Skin epidermis (tissue), 12 donors: ENCODE measurements at regions not wholly inside any gene's neighbourhood (a gene's known extent, or its start where the extent isn't known, plus 50 kb on each side); places are given as distances from the start of the nearest gene placed in this dataset.

Source experiments
- H3K27ac ChIP-seq, 21 experiments: fragments of 200-600 bp; sonication (generic) in 11 of 21; one replicate each; pipeline ENCODE4 v1.5.0; 2020; ENCODE audit warnings: mild to moderate bottlenecking in 3 of 21, inconsistent platforms in 2 of 21, moderate library complexity in 2 of 21
- H3K4me3 ChIP-seq, 7 experiments: fragments of 200-600 bp; sonication (generic) in 2 of 7; one replicate each; pipeline ENCODE4 v1.5.0; 2020; ENCODE audit warnings: inconsistent platforms in 2 of 7, mild to moderate bottlenecking in 2 of 7, moderate library complexity in 1 of 7

DNA sequence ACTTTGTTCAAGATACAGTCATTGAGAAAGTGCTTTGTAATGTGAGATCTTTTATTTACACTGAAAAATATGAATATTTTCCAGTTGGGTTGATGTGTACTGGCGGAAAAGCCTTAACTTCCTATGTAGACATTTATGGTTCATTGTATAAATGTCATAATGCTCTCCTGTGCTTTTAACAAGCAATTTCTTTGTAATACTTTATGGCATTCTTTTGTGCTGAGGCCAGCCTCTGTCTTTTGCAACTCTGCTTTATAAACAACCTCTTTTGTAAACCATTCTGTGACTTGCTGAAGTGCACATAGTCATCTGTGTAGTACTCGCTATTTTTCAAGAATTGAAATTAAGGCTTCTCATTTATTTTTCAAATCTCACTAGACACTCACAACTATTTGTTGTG, 291.2 kb downstream of the CDH11 start:
- H3K4me3 ChIP-seq, result no peak overlapping the region
- no peak overlapping the region for H3K27ac ChIP-seq

DNA sequence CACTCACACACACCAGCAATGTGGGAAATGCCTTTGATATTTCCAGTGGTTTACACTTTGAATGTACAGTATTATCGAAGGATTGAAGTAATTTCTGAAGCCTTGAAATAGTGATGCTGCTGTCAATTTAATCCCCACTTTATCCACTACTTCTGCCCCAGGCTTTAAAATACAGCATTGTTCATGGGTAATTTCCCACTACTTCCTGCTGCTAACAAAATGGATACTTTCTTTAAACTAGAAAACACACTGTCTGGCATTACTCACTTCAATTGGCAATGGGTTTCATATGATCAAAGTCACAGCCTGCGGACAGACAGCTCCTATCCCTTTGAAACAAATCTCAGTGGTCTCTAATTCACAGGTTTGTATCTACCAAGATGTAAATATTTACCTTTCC, 292.2 kb downstream of the CDH11 start:
- Histone ChIP-seq H3K27ac (no peak overlapping the region), H3K4me3 (no peak overlapping the region)

DNA sequence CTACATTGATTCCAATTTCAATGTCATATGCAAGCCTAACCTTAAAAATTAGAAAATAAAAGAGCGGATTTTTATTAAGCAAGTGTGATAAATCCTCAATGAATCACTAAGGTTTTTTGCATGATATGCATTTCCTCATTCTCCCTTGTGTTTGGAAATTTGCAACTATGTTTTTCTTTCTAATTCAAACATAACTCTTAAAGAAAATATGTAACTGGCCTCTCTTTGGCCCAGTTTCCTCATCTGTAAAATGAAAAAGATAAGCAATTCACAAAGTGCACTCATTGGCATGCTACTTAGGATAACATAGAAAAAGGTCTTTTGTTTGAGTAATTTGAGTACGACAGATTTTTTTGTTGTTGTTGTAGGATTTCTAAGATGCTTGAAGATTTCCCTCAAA, 295.5 kb downstream of the CDH11 start:
- H3K27ac ChIP-seq, result no peak overlapping the region
- H3K4me3 ChIP-seq, result no peak overlapping the region

DNA sequence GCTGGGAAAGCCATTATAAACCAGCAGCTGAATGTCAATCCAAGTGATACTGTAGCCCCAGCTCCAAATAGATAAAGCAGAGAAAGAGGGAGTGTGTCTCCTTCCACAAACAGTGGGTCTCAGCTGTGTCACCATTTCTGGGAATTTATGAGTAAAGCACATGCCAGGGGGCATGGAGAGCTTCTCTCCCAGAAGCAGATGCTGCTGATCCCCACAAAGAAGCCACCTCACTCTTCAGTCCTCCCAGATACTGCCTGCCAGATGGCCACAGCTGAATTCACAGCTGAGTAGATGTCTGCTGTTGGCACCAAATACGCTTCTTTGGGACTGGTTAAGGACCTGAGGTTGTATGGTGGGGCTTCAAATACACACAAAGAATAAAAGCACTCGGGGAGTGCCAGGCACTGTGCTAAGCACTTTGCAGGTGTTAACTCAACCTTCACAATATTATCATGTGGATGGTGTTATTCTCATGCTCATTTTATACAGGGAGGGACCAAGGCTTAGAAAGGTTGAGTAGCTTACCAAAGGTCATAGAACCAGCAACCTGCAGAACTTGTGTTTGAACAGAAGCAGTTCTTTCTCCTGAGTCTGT, 298.3 kb downstream of the CDH11 start:
- Histone ChIP-seq H3K4me3 (no peak overlapping the region), H3K27ac (no peak overlapping the region)

DNA sequence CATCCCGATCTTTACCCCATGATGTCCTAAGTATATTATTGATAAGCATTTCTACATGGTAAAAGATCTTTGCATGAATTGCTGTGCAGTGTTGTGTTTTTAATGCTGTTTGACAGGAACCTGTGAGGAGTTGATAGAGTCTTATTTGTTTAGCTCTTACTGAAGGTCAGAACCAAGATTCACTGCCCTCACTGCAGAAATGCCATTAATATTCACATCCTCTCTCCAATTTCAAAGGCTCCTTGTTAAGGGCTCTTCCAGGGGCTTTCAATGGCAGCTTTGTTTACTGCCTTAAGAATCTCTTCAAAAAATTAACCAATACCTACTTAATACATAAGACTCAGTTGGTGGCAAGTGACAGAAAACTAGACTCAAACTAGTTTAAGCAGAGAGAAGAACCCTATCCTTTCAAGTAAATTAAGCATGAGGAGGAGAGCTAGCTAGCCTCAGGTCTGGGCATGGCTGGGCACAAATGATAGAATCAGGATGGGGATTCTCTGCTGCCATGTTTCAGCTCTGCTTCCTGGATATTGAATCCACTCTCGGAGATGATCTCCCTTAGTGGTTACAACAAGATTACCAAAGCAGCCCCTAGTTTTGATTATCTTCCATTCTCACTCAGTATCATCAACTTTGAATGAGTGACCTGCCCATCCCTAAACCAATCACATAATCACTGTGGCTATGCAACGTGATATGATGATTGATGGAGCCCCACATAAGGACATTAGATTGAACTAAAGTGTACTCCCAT, 311.8 kb downstream of the CDH11 start:
- Histone ChIP-seq H3K4me3 (no peak overlapping the region), H3K27ac (no peak overlapping the region)

DNA sequence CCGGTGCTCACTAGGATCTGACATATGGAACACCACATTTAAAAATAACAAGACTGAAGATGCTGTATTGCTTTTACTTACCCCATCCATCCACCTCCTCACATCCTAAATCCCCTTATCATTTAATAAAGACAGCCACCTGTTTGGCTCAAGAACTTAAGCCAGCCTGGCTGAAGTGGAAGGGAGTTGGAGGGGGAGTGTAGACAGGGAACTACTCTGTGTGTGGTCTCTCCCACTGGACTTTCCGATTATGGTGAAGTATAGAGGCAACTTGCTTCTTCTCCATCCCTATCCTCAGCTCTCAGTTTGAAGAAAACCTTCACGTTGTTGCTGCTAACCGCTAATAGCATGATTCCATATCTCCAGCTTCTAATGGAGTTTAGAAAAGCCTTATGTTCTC, 313.4 kb downstream of the CDH11 start:
- no peak overlapping the region for H3K27ac ChIP-seq
- no peak overlapping the region for H3K4me3 ChIP-seq

DNA sequence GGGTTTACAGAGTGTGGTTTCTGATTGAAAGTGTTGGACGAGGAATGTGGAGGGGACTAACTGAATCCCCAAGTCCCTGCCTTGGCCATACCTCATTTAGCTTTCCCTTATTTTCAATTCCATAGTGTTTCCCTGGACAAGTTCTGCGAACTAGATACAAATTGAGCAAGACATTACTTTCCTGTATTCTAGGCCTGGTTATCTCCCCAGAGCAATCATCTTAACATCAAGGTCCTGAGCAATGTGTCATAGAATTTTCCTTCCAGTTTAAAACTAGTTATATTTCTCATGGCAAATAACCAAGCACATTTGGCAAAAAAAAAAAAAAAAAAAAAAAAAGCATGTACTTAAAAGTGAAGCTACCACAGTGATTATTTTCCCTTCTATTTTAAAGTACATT, 330.1 kb downstream of the CDH11 start:
- no peak overlapping the region for H3K27ac ChIP-seq
- no peak overlapping the region for H3K4me3 ChIP-seq

DNA sequence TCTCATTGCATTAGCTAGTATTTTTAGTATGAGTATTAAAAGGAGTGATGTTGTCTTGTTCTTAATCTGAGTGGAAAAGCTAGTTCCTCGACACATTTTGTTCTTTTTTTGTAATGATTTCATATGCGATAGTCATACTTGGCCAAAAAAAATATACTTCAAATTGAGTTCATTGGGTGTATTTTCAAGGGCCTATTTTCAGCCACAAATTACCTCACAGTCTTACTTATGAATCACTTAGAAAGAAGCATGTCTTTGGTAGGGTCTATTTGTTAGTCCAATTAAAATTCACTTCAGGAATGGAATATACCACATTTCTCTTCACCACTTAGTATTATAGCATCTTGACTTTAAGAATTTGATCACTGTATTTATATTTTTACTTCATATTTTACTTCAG, 337.2 kb downstream of the CDH11 start:
- Histone ChIP-seq H3K27ac (no peak overlapping the region), H3K4me3 (no peak overlapping the region)

DNA sequence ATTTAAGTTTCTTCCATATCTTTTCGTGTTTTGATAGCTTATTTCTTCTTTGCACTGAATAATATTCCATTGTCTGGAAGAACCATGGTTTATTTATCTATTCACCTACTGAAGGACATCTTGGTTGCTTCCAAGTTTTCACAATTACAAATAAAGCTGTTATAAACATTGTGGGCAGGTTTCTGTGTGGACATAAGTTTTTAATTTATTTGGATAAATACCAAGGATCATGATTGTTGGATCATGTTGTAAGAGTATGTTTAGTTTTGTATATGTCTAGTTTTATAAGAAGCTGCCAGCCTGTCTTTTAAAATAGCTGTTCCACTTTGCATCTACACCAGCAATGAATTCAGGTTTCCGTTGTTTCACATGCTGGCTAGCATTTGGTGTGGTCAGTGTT, 339.4 kb downstream of the CDH11 start:
- H3K27ac ChIP-seq, result no peak overlapping the region

DNA sequence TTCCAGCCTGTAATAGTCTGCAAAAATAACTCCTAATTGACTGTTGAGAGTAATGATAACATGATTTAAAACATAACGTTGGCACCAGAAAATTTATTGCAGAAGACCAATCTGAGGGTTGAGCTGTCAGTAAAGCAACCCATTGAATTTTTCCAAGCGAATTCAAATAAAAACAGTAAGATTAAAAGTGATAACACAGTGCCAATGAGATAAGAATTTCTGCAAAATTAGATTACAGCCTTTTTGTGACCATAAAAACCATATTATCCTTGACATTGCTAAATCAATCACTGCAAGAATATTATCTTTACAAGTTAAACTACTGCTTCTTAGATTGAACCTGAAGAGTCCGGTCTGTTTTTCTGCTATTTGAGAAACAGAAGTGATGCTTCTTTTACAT, 341.4 kb downstream of the CDH11 start:
- Histone ChIP-seq H3K27ac (no peak overlapping the region), H3K4me3 (no peak overlapping the region)

More for the DNA sequence above, 339.4 kb downstream of the CDH11 start:
- H3K4me3 ChIP-seq, result no peak overlapping the region

DNA sequence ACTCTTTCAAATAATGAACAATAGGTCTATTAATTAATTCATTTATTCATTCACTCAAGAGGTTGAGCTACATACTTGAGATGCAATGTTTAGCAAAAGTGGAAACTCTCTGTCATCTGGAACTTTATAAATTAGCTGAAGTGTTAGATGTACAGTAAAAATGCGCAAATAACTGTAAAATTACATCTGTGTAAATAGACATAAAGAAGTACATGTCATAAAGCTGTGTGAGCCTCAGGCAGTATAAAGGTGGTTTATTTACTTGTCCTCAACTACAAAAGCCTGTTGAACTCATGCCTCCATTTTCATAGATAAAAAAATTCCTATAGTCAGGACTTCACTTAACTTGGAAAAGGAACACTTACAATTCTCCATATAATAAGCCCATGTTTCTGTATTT, 343.1 kb downstream of the CDH11 start:
- no peak overlapping the region for H3K27ac ChIP-seq

DNA sequence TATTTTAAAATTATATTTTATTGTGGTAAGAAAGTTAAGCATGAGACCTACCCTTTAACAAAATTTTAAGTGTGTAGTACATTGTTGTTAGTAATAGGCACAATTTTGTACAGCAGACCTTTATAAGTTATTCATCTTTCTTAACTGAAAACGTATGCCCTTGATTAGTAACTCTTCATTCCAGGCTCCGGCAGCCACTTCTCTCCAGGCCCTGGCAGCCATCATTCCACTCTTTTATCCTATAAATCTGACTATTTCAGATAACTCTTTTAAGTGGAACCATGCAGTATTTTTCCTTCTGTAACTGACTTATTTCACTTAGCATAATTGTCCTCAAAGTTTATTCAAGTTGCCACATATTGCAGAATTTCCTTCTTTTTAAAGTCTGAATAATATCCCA, 348.2 kb downstream of the CDH11 start:
- no peak overlapping the region for H3K4me3 ChIP-seq
- peak overlapping the region in 1 of 21 experiments; percentile 37 for H3K27ac ChIP-seq

More for the DNA sequence above, 343.1 kb downstream of the CDH11 start:
- no peak overlapping the region for H3K4me3 ChIP-seq

DNA sequence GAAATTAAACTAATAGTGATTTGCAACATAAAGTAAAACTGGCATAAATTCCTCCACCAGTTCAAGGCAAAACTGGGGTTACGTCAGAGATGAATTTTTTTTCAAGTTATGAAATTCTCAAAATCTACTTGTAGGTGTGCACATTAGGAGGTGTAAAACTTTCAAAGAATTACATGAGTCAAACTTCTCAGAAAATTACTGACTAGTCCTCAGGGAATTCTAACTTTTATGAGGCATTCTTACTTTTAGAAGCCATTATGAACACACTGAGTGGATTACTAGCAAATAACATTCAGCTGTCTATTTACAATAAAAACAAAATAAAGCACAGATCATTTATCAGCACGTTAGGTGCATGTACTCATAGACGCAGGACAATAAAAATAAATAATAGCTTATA, 348.7 kb downstream of the CDH11 start:
- no peak overlapping the region for H3K4me3 ChIP-seq
- peak overlapping the region in 1 of 21 experiments; percentile 37 for H3K27ac ChIP-seq

DNA sequence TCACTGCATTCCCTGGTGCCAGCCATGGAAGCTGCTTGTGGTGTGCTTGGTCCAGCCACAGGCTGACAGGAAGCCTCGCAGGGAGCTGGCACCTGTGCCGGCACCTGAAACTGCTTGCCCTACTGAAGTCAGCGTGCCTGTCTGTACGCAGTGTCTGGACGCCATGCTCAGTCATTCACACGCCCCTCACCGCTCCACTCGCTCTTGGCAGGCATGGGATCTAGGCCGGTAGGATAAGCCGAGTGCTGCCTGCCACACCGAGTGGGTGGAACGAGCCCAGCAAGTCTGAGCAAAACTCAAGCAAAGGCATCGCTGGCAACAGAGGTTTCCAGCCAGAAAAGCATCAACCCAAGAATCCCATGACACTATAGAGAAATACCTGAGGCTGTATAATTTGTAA, 350.6 kb downstream of the CDH11 start:
- H3K4me3 ChIP-seq, result no peak overlapping the region

DNA sequence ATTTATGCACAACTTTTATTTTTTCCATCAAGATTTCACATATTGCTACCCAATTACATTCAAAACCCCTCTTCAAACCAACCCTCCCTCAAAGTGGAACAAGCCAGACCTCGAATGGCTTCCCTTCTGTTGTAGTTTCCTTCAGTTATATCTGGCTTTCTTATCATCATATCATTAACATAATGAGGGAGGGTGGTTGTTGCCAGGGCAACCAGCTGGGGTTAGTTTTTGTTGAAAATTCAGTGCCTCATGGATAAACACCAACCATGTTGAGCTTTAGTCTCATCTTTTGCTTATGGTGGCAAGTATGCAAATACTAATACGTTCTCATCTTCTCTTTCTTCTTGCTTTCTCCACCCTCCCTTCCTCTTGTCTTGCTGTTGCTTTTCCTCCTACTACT, 359.7 kb downstream of the CDH11 start:
- no peak overlapping the region for H3K27ac ChIP-seq

More for the DNA sequence above, 350.6 kb downstream of the CDH11 start:
- H3K27ac ChIP-seq, result no peak overlapping the region

DNA sequence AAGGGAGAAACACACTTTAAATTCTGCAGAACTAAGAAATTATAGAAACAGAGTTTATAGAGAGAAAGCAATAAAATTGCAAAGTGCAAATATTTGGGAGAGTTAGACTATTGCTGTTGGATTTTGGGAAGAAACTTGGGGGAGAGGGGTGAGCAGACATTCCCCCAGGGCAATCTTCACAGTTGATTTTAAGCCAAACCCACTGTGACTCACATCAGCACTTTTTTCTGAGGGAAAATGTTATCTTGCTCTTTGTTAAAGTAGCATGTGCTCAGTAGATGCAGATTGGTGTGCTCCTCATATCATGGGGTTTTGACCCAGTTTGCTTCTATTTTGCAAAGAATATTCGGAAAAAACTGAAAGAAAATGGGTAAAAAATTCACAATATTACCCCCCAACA, 367.6 kb downstream of the CDH11 start:
- Histone ChIP-seq H3K27ac (no peak overlapping the region), H3K4me3 (no peak overlapping the region)

More for the DNA sequence above, 359.7 kb downstream of the CDH11 start:
- no peak overlapping the region for H3K4me3 ChIP-seq

DNA sequence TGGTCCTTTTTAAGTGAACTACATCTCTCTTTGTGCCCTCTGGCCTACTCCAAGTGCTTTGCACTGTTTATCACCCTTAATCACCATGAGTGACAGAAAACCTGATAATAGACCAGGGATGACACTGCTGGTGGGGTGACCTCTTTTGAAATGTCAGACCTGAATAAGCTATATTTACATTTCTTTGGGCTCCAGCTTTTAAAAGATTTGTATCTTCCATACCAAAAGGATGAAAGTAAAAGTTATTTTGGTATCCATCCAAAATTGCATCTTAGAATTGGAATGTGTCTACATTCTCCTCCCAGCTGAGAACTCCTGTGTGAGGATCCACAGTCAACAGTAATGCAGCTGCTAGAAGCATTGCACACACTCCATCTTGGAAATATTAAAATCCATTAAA, 370.0 kb downstream of the CDH11 start:
- no peak overlapping the region for H3K27ac ChIP-seq

DNA sequence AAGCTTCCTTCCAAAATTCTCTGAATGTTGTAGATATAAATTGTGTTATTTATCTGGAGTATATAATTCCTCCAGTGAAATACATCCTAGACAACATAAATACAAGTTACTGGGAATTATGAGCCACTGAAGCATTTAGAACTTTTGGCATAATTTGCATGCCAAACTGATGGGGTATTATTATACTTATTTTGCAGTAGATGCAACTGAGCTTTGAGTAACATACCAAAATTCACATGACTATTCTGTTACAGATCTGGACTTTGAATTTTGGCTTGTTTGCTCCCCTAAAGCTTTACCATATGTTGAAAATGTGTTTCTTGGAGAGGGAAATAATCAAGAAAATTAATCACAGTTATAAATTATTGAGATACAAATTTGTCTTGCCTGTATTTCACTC, 372.5 kb downstream of the CDH11 start:
- Histone ChIP-seq H3K27ac (no peak overlapping the region), H3K4me3 (no peak overlapping the region)

More for the DNA sequence above, 370.0 kb downstream of the CDH11 start:
- no peak overlapping the region for H3K4me3 ChIP-seq

DNA sequence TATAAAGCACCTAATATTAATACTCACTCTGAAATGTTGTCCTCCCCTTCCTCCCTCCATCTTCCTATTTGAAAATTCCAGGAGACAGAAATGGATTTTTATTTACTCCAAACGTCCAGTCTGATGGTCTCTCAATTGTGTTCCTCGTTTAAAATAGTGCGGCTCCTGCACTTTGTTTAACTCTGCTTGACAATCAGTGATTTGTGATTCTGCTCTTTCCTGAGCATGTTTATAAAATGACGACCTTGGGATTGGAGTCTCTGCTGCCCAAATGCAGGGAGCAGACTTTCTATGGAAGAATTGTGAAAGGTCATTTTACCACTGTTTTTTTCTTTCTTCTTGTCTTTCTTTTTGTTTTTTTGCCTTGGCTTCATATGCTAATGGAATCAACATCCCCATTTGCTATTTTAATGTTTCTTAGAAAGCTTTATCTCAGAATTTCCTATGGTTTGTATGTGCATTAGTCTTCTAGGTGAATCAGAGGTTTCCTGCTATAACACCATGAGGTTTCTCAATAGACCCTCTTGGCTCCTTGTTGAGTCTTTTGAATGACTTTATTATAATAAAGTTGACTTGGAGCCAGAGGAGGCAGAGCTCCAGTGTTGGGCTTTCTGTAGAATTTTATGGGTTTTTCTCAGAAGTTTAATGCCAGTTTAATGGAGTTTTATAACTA, 376.5 kb downstream of the CDH11 start:
- H3K4me3 ChIP-seq, result no peak overlapping the region
- no peak overlapping the region for H3K27ac ChIP-seq

DNA sequence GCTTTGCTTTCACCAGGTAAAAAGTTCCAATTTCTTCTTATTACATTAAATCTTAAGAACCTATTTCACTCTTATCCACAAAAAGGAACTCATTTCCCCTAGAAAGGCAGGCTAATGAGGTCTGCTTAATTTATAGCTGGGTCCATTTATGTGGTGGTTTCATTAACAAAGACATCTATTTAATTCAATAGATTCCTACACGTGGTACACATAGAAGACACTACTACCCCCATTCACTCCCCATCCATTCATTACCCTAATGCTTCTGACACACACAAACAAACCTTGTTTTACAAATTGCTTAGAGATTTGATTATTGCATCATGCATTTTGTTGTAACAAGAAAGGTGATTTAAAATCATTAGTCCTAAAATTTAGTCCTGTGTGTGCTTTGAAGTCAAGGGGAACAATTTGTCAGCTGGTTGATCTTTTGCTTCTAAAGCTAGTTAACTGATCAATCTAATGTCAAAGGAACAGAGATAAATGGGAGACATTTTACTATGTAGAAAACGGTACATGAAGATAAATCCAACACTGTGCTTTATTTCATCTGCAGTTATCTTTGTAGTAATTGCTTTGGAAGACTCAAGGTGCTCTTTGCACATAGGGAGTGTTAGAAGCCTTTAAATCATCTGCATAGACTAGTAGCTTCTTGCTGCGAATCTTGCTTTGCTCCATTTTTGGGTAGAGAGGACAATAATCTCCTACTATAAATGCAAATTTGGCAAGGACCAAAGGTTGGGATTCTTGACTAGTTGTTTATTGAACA, 379.2 kb downstream of the CDH11 start:
- Histone ChIP-seq H3K27ac (no peak overlapping the region), H3K4me3 (no peak overlapping the region)
